ENCODE measurements at regions not wholly inside any gene's neighbourhood (a gene's known extent, or its start where the extent isn't known, plus 50 kb on each side); places are given as distances from the start of the nearest gene placed in this dataset.

DNA sequence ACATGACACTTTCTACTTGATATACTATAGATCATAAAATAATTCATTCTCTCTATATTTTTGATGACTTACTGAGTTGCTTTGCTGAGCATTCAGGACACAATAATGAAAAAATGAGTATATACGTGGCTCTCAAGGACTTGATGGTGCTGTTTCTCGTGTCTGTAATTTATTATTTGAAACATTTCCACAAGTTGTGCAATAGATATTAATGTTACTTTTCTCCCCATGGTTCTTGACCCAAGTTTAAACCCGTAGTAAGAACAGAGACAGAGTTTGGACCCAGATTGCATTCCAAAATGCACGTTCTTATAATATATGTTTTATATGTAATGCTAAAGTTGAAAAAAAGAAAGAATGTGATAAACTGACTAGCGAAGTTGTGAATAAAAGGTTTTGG, 94.2 kb upstream of the FAM3C start:
- TF ChIP-seq, protein P1, sequence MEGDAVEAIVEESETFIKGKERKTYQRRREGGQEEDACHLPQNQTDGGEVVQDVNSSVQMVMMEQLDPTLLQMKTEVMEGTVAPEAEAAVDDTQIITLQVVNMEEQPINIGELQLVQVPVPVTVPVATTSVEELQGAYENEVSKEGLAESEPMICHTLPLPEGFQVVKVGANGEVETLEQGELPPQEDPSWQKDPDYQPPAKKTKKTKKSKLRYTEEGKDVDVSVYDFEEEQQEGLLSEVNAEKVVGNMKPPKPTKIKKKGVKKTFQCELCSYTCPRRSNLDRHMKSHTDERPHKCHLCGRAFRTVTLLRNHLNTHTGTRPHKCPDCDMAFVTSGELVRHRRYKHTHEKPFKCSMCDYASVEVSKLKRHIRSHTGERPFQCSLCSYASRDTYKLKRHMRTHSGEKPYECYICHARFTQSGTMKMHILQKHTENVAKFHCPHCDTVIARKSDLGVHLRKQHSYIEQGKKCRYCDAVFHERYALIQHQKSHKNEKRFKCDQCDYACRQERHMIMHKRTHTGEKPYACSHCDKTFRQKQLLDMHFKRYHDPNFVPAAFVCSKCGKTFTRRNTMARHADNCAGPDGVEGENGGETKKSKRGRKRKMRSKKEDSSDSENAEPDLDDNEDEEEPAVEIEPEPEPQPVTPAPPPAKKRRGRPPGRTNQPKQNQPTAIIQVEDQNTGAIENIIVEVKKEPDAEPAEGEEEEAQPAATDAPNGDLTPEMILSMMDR (IDR thresholded peaks at IDR 0.05), result no peak
- TF ChIP-seq POLR2A (IDR thresholded peaks at IDR 0.05), result no peak

Measured in esophagus squamous epithelium (tissue), 4 donors.